KG1 (cell line): ENCODE measurements at regions not wholly inside any gene's neighbourhood (a gene's known extent, or its start where the extent isn't known, plus 50 kb on each side); places are given as distances from the start of the nearest gene placed in this dataset.

Experiments used
- DNase-seq: peaks from one replicate; lab custom pipeline; 2025; lab: John Stamatoyannopoulos, UW

DNA sequence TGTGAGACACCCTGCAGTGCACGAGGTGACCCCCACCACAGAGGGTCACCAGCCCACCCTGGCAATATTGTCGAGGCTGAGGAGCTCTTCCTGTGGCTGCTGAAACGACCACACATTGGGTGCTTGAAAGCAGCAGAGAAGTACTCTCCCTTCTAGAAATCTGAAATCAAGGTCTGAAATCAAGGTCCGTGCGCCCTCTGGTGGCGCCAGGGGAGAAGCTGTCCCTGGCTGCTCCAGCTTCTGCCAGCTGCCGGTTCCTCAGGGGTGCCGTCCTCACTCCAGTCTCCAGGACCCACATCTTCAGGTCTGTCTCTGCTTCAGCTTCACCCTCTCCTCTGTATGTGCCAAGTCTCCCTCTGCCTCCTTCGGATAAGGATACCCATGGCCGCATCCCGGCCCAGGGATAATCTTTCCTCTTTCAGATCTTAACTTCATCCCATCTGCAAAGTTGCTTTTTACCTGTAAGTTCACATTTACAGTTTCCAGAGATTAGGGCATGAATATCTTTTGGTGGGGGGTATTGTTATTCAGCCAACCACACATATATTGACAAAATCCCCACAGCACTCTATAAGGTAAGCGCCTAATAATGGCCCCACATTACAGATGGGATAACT is 108.3 kb upstream of the PHACTR3 start:
- DNase-seq = peak; percentile 70

DNA sequence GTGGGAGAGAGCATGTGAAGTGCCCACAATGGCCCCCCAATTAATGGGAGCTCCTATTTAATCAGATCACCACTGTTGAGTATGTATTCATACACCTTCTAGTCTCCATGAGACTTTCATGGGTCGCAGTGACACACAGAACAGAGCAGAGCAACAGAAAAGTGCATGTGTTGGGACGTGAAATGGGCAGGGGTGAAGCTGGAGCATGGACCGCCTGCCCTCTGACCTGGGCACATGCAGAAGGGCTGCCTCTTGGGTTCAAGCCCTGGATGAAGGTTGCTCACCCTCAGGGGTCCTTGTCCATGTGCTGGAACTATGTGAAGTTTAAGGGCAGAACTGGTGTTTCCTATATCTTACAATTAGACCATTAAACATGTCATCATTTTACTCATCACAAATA is 106.0 kb upstream of the PHACTR3 start:
- no peak for DNase-seq

DNA sequence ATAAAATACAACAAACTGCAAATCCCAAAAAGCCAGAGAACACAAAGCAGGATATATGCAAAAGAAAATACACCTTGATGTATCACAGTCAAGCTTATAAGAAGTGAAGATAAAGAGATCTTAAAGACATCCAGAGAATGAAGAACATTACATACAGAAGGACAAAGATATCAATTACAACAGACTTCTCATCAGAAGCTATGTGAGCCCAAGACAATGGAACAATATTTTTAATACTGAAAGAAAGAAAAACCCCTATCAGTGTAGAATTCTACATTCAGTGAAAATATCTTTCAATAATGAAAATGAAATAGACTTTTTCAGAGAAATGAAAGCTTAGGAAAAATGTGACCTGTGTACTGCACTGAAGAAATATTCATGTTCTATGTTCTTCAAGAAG is 104.5 kb upstream of the PHACTR3 start:
- no peak for DNase-seq

DNA sequence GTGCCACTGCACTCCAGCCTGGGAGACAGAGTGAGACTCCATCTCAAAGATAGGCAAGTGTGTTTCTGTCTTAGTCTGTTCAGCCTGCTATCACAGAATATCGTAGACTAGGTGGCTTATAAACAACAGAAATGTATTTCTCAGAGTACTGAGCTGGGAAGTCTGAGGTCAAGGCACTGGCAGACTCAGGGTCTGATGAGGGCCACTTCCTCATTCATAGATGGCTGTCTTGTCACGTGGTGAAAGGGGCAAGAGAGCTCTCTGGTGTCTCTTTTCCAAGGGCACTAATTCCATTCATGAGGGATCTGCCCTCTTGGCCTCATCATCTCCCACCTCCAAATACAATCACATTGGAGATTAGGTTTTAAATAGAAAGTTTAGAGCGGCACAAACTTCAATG is 95.6 kb upstream of the PHACTR3 start:
- DNase-seq = no peak

DNA sequence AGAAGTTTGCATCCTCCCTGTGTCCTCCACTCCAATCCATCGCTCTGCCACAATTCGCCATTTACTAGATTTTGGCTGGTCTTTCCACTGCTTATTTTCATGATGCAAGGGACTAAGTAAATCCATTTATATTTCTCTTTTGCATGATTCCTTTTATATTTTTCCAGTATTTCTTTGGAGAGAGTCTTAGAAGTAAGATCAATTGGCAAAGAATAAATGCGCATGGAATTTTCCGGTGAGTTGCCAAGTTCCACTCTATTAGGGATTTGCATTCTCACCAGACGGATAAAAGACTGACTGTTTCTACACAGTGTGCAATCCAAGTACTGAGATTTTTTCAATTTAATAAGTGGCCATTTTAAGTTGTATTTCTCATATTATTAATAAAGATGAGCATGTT is 91.7 kb upstream of the PHACTR3 start:
- no peak for DNase-seq

DNA sequence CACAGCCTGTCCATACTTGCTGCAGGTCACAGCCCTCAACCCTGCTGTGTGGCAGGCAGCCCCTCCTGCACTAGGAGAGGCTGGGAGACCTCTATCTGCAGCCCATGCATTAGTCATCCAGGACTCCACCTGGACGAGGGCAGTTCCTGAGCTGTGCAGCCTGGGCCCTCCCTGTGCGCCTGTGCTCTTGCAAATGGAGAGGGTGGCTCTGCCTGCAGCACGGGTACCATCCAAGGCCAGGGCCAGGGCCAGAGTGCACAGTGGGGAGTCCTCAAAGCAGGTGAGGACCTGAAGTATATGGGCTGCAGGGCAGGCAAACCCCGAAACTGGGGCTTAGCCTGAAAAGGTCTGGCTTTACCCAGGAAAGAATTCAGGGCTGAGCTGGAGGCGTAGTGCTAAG is 89.8 kb upstream of the PHACTR3 start:
- no peak for DNase-seq

DNA sequence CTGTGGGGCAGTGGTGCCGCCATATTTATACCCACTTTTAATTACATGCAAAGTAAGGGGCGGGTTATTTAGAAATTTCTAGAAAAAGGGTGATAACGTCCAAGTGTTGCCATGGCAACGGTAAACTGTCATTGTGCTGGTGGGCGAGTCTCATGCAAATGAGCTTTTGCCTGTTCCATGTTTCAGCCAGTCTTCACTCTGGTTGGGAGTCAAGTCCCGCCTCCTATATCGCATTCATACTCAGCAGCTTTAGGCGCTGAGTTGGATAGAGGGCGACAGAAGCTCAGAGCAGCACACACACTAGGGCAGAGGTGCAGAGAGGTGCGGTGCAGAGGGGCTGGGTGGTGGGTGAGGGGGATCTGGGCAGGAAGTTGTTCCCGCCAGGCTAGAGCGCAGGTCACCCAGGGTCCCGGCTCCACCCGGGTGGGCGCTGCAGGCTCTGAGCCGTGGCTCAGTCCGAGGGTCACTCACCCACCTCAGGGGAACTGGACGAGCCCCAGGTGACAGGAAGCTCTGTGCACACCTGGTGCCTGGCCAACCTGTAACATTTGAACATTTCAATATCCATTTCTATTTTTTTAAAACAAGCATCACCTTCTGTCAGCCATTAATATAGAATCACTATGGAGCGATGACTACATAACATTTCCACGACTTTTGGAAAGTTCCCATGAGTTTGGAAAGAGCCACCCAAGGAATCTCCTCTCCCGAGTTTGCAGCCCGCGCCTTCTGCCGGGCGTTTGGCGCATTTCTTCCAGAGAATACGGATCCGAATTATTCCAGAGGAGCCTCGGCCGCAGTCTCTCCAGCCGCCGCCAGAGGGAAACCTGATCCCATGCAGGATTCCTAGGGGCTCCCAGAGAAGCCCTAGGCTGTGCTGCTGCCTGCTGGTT is 89.1 kb upstream of the PHACTR3 start:
- no peak for DNase-seq

DNA sequence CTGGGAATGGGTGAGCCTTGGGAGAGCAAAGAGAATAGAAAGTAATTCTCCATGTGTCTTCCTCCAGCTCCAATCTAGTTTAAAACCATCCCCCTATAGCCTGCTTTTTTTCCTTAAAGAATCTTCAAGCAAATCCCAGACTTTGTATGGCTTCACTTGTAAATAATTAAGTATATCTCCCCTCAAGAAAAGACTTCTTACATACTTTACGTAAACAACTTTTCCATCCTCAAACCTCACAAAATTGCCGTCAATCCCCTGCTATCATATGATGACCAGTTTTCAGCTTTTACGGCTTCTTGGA is 88.5 kb upstream of the PHACTR3 start:
- no peak for DNase-seq

DNA sequence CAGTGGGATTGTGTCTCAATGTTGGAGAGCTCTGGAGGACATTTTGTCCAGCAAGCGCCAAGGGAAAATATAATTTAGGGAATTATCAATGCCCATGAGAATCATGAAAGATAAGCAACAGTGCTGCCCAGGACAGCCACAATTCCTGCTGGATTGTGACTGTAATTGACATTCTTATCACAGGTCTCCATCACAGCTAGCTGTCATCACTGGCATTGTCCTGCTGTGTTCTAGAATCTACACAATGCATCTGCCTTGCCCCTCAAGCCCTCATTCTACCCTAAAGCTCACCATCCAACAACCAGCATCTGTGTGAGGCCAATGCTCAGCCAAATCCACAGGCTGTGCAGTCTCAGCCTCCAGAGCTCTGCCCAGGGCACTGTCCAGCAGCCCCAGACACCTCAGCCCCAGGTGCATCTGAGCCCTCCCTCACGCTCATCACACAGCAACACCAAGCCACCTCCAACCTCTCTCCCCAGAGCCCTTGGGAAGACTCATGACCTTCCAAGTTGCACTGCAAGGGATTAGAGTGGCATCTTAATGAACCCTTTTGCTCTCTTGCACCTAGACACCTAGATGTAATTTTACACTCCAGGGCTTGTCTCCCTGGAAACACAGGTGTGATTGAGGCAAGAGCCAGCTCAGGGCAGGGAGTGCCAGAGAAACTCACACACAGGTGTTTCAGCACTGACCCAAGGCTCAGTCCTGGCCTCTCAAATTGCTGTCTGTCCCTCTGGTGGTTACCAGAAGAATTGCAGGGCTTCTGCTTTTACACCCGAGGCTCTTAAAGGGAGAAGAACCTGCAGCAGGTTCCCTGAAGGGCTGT is 85.2 kb upstream of the PHACTR3 start:
- DNase-seq = peak; percentile 25

DNA sequence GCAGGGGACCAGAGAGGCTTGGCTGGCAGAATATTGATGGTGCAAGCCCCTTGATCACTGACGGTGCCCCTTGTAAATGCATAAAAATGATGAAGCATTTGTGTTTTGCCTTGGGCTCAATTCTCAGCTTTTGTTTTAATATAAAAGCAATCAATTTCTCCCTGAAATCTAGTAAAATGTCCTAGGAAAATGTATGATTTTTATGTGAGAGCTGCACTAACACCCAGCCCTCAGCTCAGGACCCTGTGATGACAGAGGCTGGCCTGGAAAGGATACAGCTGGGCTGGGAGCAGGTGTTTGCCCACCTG is 84.7 kb upstream of the PHACTR3 start:
- no peak for DNase-seq

DNA sequence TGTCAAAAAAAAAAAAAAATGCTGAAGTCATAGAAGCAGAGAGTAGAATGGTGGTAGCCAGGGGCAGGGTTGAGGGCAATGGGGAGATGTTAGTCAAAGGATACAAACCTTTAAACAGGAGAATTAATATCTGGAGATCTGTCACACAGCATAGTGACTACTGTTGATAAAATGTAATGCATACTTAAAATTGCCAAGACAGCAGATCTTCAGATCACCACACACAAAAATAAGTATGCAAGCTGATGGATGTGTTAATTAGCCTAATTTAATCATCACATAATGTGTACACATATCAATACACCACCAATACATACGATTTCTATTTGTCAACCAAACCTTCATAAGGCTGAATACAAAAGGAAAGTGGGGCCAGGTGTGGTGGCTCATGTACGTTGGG is 83.5 kb upstream of the PHACTR3 start:
- no peak for DNase-seq

DNA sequence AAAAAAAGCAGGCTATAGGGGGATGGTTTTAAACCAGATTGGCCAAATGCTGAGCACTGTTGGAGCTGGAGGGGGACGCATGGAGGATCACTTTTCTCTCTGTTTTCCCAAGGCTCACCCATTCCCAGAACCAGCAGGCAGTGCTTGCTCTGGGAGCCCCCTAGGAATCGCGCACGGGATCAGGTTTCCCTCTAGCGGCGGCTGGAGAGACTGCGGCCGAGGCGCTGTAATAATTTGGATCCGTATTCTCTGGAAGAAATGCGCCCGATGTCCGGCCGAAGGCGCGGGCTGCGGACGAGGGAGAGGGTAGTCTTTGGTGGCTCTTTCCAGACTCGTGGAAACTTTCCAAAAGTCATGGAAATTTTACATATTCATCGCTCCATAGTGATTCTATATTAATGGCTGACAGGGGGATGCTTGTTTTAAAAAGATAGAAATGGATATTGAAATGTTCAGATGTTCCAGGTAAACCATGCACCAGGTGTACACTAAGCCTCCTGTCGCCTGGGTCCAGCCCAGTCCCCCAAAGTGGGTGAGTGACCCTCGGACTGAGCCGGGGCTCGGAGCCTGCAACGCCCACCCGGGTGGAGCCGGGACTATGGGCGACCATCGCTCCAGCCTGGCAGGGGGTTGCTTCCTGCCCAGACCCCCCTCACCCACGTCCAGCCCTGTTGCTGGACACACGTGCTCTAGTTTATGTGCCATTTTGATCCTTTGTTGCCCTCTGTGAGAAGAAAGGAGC is 78.7 kb upstream of the PHACTR3 start:
- no peak for DNase-seq

DNA sequence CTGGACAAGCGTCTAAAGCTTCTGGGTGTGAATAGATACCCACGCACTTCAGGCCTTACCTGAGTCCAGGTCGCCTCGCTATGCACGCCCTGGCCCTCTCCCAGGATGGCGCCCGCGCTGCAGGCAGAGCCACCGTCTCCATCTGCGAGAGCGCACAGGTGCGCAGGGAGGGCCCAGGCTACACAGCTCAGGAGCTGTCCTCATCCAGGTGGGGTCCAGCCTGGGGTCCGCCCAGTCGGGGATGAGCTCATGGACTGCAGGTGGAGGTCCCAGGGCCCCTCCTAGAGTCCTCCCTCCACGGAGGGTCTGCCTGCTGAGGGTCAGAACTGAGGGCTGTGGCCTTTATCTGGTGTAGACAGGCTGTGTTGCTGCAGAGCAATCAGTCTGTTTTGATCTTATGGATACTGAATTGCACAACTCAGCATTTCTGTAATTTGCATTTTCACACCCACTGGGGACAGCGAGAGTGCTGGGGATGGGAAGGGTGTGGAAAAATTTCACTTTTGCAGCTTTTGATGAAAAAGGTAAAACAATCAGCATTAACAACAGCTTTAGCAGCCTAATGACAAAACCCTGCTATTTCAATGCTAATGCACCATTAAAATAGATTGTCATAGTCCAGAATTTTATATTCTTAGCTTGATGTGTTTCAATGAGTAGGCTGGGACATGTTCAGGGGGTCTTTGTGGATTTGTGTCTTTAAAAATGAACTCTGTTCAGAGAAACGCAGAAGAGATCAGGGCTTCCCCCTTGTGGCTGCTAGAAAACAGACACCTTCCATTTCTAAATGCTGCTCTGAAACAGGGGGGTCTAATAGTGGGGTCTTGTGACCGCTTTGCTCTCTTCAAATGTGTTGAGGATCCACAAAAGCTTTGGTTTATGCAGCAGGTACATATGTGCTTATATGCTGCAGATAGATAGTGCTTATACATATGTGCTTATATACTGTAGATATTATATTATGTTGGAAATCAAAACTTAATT is 77.8 kb upstream of the PHACTR3 start:
- DNase-seq = no peak

DNA sequence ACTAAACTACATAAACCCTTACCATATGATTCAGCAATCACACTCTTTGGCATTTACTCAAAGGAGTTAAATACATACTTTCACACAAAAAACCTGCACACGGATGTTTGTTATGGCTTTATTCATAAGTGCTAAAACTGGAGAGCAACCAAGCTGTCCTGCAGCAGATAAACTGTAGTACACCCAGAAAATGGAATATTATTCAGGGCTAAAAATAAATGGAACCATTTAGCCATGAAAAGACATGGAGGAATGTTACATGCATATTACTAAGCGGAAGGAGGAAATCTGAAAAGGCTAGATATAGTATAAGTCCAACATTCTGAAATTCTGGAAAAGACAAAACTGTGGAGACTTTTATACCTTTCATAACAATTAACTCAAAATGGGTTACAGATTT is 73.6 kb upstream of the PHACTR3 start:
- no peak for DNase-seq

DNA sequence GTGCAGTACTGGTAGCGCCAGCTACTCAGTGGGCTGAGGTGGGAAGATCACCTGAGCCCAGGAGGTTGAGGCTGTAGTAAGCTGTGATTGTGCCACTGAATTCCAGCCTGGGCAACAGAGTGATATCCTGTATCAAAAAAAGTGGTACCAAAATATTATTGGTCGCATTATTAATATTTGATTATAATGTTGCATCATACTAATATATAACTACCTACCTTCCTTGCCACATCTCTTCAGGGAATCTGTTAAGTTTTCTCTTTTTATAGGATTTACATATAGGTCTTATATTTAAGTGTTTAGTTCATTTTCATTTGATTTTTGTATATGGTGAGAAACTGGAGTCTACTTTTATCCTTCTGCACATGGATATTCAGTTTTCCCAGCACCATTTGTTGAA is 66.3 kb upstream of the PHACTR3 start:
- no peak for DNase-seq

DNA sequence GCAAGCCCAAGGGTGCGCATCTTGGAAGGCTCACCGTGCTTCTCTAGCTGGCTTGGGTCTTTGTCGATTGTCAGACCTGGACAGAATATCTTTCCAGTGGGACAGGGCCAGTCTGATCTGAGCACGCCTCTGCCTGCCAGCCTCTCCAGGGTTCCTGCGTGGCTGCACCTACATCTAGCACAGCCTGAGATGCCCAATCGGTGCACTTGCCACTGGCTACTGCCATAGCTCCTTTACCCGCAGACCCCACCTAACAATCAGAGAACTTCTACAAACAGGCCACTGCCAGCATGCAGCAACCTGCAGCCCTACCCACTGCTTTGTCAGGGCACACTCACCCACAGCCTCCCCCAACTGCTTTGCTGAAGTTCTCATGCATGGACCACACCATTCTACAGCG is 56.7 kb upstream of the PHACTR3 start:
- DNase-seq = no peak
